Activated gamma-delta T cell treated with Interleukin-2 at 50 U/mL for 16 hours (primary cell): ENCODE measurements at regions not wholly inside any gene's neighbourhood (a gene's known extent, or its start where the extent isn't known, plus 50 kb on each side); places are given as distances from the start of the nearest gene placed in this dataset.
"Not testable (repeated sequence)": the region's sequence is repeated elsewhere in the genome, so short reads cannot be mapped to it uniquely, and the experiment has no call there.

Source experiments
- DNase-seq: peaks from one replicate; pipeline ENCODE4 v3.0.0-alpha.2; 2020

GRCh38 chr3:27629366-27629765 lies 92.8 kb downstream of the EOMES start:
- no peak for DNase-seq

DNA sequence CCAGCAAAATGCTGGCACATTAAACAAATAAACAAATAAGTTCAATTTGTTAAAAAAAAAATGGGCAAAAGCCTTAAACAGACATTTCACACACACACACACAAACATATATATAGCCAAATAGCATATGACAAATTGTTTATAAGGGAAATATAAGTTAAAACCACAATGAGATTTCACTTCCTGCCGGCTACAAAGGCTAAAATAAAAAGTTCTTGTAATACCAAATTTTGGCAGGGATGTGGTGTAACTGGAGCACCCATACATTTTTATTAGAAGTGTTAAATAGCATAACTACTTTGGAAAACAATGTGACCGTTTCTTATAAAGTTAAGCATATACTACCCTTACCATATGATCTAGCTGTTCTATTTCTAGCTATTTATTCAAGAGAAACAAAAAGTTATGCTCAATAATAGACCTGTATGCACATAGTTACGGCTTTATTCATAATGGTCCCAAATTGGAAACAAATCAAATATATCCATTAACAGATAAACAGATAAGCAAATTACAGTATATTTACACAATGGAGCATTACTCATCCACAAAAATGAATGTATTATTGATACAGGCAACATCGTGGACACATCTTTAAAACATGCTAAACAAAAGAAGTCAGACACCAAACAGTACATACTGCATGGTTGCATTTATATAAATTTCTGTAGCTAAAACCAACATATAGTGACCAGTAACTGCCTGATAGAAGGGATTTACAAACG lies 93.9 kb downstream of the EOMES start:
- no peak for DNase-seq

DNA sequence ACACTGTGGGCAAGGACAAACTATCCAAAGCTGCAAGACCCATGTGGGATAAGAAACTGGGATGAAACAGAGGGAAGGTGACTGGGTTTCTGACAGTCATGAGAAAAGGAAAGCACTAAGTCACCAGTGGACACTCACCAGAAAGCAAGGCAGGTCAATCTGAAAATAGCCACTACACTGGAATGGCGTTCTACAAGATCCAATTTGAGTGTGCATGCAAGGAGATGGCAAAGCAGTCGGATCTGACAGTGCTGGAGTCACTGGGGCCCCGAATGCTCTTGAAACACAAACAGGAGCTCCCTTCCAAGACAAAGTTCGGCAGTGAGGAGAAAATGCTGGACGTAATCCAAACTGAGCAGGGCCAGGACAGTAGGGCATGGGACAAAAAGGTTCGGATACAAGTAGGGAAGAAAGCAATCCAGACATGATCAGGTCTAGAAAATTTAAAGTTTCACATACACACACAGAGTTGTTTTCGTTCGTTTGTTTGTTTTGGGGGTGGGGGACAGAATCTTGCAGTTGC lies 95.5 kb downstream of the EOMES start:
- no peak for DNase-seq

GRCh38 chr3:27625864-27626263 lies 96.3 kb downstream of the EOMES start:
- DNase-seq, result no peak

GRCh38 chr3:27623085-27623753 lies 98.9 kb downstream of the EOMES start:
- no peak for DNase-seq

GRCh38 chr3:27617552-27617951 lies 104.6 kb downstream of the EOMES start:
- DNase-seq, result no peak

GRCh38 chr3:27616031-27616430 lies 106.1 kb downstream of the EOMES start:
- no peak for DNase-seq

DNA sequence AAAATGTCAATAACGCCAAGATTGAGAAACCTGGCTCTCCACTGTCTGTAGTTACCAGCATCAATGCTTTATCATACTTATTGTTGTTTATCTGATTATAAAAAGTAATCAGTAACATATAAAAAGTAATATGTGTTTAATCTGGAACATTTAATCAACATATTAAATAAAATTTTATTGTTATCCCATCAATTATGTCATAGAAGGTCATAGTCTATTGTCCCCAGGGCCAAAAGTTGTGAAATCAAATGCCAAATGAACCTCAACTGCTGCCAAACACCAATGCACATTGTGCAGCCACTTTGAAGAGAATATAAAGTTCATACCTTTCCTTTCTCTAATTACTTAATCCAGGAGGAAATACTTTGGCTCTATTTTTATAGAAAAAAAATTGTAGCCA lies 106.6 kb downstream of the EOMES start:
- DNase-seq, result no peak

- no peak for DNase-seq
These were observed 107.5 kb downstream of the EOMES start for GRCh38 chr3:27614592-27614991.

DNA sequence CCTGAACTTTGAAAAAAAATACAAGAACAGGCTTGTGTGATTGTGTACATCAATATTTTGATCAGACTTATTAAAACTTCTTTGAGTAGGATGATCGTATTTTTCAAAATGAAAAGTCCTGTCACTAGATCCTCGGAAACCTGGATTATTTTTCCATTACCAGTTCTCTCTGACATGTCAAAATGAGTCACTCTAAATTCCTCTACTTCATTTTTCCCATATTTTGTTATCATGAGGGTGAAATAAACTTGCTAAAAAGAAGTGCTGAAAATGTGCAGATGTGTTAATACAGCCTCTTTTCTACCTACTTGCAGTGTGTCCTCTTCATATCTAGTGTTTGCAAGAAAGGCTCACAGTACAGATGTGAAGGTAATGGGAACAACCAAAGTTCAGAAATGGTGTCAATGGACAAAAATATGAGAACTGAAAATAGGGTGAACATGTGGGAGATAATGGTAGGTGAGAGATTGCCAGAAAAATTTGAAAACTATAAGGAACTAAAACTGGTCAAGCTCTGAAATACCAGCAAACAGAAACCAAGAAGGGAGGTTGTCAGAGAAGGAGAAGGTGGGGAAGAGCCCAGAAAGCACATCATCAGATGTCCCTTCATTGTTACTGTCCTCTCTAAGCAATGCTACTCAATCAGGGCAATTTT lies 108.2 kb downstream of the EOMES start:
- no peak for DNase-seq

- no peak for DNase-seq
These were observed 111.2 kb downstream of the EOMES start for GRCh38 chr3:27610800-27611525.

DNA sequence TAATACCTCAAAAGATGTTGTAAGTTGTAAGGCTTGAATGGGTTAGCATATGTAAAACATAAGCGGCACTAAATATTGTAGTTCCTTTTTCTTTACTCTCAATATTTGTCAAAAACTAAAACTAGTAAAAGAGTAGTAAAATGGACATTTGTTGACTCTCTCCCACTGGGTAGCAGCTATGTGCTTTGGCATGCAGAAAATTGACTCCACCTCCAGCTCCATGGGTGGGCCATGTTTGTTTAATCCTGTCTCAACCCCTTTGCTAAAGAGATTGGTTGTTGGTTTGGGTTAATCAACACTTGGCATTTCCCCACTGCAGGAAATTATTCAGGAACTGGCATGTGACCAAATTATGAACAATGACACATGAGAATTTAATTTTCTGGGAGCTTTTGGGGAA lies 114.8 kb downstream of the EOMES start:
- no peak for DNase-seq

DNA sequence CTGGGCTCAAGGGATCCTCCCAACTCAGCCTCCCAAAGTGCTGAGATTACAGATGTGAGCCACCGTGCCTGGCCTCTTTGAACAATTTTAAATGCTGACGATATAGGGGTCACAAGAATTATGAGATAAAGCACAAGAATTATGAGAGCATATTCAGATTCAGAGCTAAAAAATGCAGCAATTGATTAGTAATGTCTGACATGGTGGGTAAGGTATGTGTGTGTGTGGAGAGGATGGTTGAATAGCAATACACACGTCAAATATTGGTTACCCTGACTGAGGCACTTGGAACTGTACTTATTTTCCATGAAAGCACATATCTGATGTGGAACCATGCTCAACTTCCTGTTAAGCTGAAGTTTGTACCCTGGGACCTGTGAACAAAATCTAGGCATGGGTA lies 115.6 kb downstream of the EOMES start:
- DNase-seq, result no peak

GRCh38 chr3:27601311-27601710 lies 117.1 kb upstream of the SLC4A7 start:
- not testable (repeated sequence) for DNase-seq

DNA sequence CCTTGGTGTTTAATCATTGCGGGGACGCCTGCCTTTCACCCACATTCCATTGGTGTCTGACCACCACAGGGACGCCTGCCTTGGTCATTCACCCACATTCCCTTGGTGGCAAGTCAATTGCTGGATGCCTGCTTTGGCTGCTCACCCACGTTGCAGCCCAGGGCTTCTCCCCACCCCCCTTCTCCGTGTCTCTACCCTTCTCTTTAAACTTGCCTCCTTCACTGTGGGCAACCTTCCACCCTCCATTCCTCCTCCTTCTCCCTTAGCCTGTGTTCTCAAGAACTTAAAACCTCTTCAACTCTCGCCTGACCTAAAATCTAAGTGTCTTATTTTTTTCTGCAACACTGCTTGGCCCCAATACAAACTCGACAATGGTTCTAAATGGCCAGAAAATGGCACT lies 115.6 kb upstream of the SLC4A7 start:
- DNase-seq, result not testable (repeated sequence)

DNA sequence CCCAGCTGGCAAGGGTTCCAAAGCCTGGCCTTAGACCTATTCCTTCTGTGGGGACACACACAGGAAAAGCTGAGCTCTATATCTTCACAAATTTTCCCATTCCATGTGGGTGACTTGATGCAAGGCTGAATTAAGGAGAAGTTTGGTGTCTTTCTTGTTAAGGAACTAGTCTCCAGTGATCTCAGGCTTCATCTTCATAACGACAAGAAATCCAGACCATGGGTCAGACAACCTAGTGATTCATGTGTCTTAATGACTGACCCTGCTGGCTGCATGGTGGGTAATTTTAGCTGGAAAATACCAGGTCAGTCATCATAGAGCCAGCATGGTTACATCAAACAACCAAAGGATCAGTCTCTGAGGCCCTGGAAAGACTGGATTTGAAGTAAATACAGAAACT lies 112.7 kb upstream of the SLC4A7 start:
- DNase-seq, result no peak

DNA sequence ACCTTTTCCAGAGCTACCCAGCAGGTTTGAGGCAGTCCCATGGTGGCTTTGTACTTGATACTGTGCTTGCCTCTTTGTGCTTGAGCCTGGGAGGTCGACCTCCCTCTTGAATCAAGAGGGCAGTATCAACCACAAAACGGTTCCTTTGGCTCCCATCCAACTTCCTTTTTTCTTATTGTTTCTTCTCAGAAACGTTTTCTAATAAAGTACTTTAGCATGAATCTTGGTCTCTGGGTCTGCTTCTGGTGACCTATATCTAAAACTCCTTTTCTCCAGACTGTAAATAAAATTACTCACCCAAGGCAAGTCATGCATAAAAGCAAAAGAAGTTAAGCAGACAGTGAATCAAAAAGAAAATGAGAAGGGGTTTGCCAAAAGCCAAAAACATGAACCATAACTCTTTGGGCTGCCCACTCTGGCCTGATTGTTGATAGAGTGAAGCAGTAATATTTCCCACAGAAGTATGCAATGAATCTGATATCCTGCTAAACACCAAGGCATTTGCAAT lies 112.2 kb upstream of the SLC4A7 start:
- DNase-seq, result no peak

GRCh38 chr3:27594096-27594690 lies 110.0 kb upstream of the SLC4A7 start:
- no peak for DNase-seq

DNA sequence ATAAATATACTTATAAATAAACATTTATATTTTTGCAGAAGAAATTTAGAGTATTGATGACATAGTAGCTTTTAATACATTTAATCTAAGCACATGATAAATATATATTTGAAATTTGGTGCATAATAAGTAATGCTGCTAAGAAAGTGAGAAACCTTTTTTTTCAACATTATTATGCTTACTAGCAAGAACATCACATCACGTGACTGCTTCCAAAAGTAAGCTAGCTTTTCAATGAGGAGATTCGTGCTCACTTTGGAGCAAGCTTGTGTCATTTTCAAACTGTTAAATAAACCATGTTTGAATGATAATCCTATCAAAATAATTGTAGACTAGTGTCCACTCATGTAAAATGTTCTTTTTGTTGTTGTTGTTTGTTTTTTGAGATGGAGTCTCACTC lies 109.0 kb upstream of the SLC4A7 start:
- DNase-seq, result no peak

GRCh38 chr3:27591312-27592210 lies 107.4 kb upstream of the SLC4A7 start:
- no peak for DNase-seq
